GM21390 (cell line): ENCODE measurements at regions not wholly inside any gene's neighbourhood (a gene's known extent, or its start where the extent isn't known, plus 50 kb on each side); places are given as distances from the start of the nearest gene placed in this dataset.

ENCODE experiments used
- ATAC-seq: cut with Tn5 transposase; IDR thresholded peaks from one replicate; pipeline ENCODE4 v1.9.1; 2021; ENCODE audit not compliant: unreplicated experiment

- ATAC-seq = no peak
Observed at GRCh38 chr4:24249972-24250371, 334.4 kb downstream of the DHX15 start.

GRCh38 chr4:24248674-24249630 lies 335.4 kb downstream of the DHX15 start:
- ATAC-seq = no peak

- no peak for ATAC-seq
Observed at GRCh38 chr4:24245491-24245820, 338.9 kb downstream of the DHX15 start.

- no peak for ATAC-seq
Observed at GRCh38 chr4:24244663-24245490, 339.5 kb downstream of the DHX15 start.

GRCh38 chr4:24243641-24244040 lies 340.7 kb downstream of the DHX15 start:
- ATAC-seq = no peak

GRCh38 chr4:24241511-24241910 lies 342.8 kb downstream of the DHX15 start:
- no peak for ATAC-seq

- no peak for ATAC-seq
Observed at GRCh38 chr4:24240655-24241054, 343.7 kb downstream of the DHX15 start.

- no peak for ATAC-seq
Observed at GRCh38 chr4:24237709-24238108, 346.6 kb downstream of the DHX15 start.

GRCh38 chr4:24236532-24236931 lies 346.7 kb upstream of the PPARGC1A start:
- ATAC-seq = no peak

- ATAC-seq = no peak
Observed at GRCh38 chr4:24236120-24236519, 346.3 kb upstream of the PPARGC1A start.

GRCh38 chr4:24235618-24236017 lies 345.8 kb upstream of the PPARGC1A start:
- ATAC-seq = no peak

- ATAC-seq = no peak
Observed at GRCh38 chr4:24234288-24234848, 344.5 kb upstream of the PPARGC1A start.

GRCh38 chr4:24230955-24231354 lies 341.1 kb upstream of the PPARGC1A start:
- ATAC-seq = no peak

- no peak for ATAC-seq
Observed at GRCh38 chr4:24229978-24230377, 340.1 kb upstream of the PPARGC1A start.

- ATAC-seq = no peak
Observed at GRCh38 chr4:24228692-24229091, 338.8 kb upstream of the PPARGC1A start.

GRCh38 chr4:24226667-24227066 lies 336.8 kb upstream of the PPARGC1A start:
- no peak for ATAC-seq

- ATAC-seq = no peak
Observed at GRCh38 chr4:24226023-24226422, 336.2 kb upstream of the PPARGC1A start.

- ATAC-seq = no peak
Observed at GRCh38 chr4:24224446-24224845, 334.6 kb upstream of the PPARGC1A start.

- ATAC-seq = no peak
Observed at GRCh38 chr4:24219209-24219608, 329.4 kb upstream of the PPARGC1A start.

GRCh38 chr4:24218566-24218965 lies 328.7 kb upstream of the PPARGC1A start:
- no peak for ATAC-seq

- no peak for ATAC-seq
Observed at GRCh38 chr4:24214796-24215195, 324.9 kb upstream of the PPARGC1A start.

GRCh38 chr4:24213961-24214360 lies 324.1 kb upstream of the PPARGC1A start:
- no peak for ATAC-seq
